ENCODE measurements at regions not wholly inside any gene's neighbourhood (a gene's known extent, or its start where the extent isn't known, plus 50 kb on each side); places are given as distances from the start of the nearest gene placed in this dataset.

GRCh38 chr2:78615956-78616355, 409.5 kb upstream of the REG3G start:
- no peak for DNase-seq

GRCh38 chr2:78634425-78634824, 391.1 kb upstream of the REG3G start:
- no peak for DNase-seq

GRCh38 chr2:78644854-78645253, 380.6 kb upstream of the REG3G start:
- no peak for DNase-seq

- no peak for DNase-seq
These were observed 378.8 kb upstream of the REG3G start for GRCh38 chr2:78646533-78647364.

- DNase-seq = no peak
These were observed 376.9 kb upstream of the REG3G start for GRCh38 chr2:78648558-78648957.

GRCh38 chr2:78654941-78655340, 370.6 kb upstream of the REG3G start:
- DNase-seq = no peak

GRCh38 chr2:78676921-78677696, 348.4 kb upstream of the REG3G start:
- no peak for DNase-seq

- no peak for DNase-seq
These were observed 347.7 kb upstream of the REG3G start for GRCh38 chr2:78677774-78678173.

- no peak for DNase-seq
These were observed 344.1 kb upstream of the REG3G start for GRCh38 chr2:78681386-78681785.

GRCh38 chr2:78682781-78683180, 342.7 kb upstream of the REG3G start:
- no peak for DNase-seq

- DNase-seq = no peak
These were observed 338.8 kb upstream of the REG3G start for GRCh38 chr2:78686625-78687153.

GRCh38 chr2:78699696-78700095, 325.8 kb upstream of the REG3G start:
- no peak for DNase-seq

- no peak for DNase-seq
These were observed 324.0 kb upstream of the REG3G start for GRCh38 chr2:78701546-78701945.

GRCh38 chr2:78707776-78708386, 317.6 kb upstream of the REG3G start:
- no peak for DNase-seq

GRCh38 chr2:78710632-78711375, 314.7 kb upstream of the REG3G start:
- no peak for DNase-seq

- DNase-seq = no peak
These were observed 310.2 kb upstream of the REG3G start for GRCh38 chr2:78715293-78715692.

GRCh38 chr2:78718024-78718423, 307.5 kb upstream of the REG3G start:
- DNase-seq = no peak

GRCh38 chr2:78718473-78718872, 307.0 kb upstream of the REG3G start:
- no peak for DNase-seq

GRCh38 chr2:78721355-78722033, 304.0 kb upstream of the REG3G start:
- DNase-seq = no peak

GRCh38 chr2:78734221-78734620, 291.3 kb upstream of the REG3G start:
- DNase-seq = no peak

- no peak for DNase-seq
These were observed 286.2 kb upstream of the REG3G start for GRCh38 chr2:78739282-78739681.

- DNase-seq = no peak
These were observed 275.9 kb upstream of the REG3G start for GRCh38 chr2:78749638-78750037.
